ENCODE measurements at regions not wholly inside any gene's neighbourhood (a gene's known extent, or its start where the extent isn't known, plus 50 kb on each side); places are given as distances from the start of the nearest gene placed in this dataset.
"Not testable (repeated sequence)": the region's sequence is repeated elsewhere in the genome, so short reads cannot be mapped to it uniquely, and the experiment has no call there.

DNA sequence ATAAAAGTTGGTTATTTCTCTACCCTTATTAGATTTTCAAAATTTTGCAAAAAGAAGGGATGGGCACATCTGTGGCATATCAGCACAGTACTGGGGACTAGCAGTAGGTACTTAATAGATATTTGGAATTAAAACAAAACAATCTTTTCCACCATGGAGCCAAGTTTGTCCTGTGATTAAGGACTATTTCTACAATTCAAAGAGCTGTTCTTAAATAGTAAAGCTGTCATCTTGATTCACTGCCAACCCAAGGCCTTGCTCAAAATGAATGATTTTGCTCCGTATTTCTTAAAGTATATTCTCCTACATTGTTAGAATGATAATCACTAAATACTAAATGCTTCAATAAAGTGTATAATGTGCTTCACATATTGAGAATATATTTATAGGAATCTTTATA is 169.9 kb downstream of the S1PR1 start:
- Mint-ChIP-seq H3K9me3 (no peaks in the 10 kb centered on the region), H3K27me3 (no peaks in the 10 kb centered on the region), H3K36me3 (peaks cover 4% of the 10 kb centered on the region), H3K27ac (no peak overlapping the region), H3K4me1 (peaks cover 43 to 51% (median 47%) of the 10 kb centered on the region in 3 donors), H3K4me3 (no peak overlapping the region)

DNA sequence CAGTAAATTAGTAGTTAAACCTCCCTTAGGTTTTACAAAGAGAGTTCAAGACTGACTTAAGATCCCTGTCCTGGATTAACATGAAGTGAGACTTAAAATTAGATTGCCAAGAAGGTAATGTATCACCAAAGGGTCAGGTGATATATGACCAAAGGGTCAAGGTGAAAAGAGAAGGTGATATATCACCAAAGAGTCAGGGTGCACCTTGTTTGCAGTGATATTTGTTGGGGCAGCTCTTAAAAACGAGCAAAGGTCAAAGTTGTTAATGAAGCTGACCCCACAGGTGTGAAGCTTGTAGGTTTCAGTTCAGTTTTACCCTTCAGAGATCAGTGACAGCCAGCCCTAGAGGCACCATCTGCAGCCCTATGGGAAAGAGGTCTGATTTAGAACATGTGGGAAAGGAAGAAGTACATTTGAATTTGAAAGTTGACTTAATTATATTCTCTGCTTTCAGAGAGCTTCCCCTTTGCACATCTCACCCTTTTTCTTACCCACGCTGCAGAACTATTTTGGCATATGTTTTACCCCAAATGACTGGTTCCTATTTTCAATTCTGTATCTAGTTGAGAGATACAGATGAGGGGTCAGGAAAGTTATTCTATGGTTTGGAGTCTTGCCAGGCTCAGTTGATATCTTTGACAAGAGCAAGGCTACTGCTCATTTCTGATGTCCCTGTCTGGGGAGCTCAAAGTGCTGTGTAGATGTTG is 170.8 kb downstream of the S1PR1 start:
- Mint-ChIP-seq H3K4me3 (peak overlapping the region in 2 of 4 donors; percentile 63), H3K27ac (peak overlapping the region in 2 of 3 donors; percentile 18 to 65)

DNA sequence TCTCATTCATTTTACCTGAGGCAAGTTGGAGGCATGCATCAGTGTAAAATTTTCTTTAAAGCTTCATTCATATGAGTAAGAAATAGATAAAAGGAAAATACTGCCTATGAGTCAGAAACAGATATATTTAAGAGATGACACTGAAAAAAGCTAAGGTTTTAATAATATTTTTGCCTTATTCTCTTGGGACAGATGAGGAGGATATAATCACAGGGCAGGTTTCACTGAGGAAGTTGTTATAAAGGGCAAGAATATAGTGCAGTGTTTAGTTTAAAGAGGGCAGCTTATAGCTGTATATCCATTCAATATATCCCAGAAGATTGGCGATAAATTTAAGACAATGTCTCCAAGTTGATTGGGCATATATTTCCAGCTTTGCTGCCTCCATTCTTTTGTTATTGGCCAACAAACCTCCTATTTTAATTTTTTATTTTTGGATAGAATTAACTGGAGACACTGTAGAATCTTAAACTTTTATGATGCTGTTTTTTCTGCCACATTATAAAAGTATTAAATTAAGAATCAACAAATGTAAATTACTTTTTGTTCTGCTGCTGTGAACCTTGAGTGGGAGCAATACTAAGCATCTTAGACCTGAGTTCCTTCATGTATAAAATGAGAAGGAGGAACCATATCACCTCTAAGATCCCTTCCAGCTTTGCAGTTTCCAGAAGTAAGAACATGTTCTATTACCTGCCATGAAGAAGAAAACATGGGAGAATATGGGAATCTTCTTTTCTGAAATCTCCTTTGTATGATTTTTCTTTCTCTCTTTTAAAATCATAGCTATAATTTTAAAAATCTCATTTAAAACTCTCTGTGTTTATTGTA is 171.6 kb downstream of the S1PR1 start:
- H3K9me3 Mint-ChIP-seq: no peaks in the 10 kb centered on the region
- peak overlapping the region in 2 of 4 donors; percentile 63 for H3K4me3 Mint-ChIP-seq
- H3K27me3 Mint-ChIP-seq: no peaks in the 10 kb centered on the region
- H3K27ac Mint-ChIP-seq: peak overlapping the region in 2 of 3 donors; percentile 18 to 65
- H3K36me3 Mint-ChIP-seq: peaks cover 5% of the 10 kb centered on the region
- peaks cover 43 to 51% (median 48%) of the 10 kb centered on the region in 3 donors for H3K4me1 Mint-ChIP-seq

More for the DNA sequence above, 170.8 kb downstream of the S1PR1 start:
- Mint-ChIP-seq H3K9me3 (no peaks in the 10 kb centered on the region), H3K36me3 (peaks cover 5% of the 10 kb centered on the region), H3K4me1 (peaks cover 43 to 51% (median 48%) of the 10 kb centered on the region in 3 donors), H3K27me3 (no peaks in the 10 kb centered on the region)

DNA sequence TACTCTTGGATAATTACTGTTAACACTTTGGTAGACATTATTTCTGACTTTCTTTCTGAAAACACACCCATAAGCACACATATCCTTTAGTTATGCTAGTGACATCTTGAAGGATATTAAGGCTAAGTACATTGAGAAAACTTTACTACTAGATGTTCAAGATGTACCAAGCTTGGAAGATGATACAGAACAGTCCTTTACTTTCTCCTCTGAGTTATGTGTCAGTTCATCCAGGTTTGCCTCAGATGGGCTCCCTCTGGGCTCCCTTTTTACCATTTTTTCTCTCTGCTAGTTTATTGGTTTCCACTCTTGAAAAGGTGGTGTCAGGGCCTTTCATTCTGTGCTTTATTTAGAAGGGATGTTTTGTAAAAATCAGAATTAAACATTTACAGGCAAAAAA is 172.3 kb downstream of the S1PR1 start:
- Mint-ChIP-seq H3K36me3 (peaks cover 5% of the 10 kb centered on the region), H3K27ac (no peak overlapping the region), H3K9me3 (no peaks in the 10 kb centered on the region), H3K27me3 (no peaks in the 10 kb centered on the region), H3K4me3 (peak overlapping the region in 1 of 4 donors; percentile 4), H3K4me1 (peaks cover 43 to 52% (median 51%) of the 10 kb centered on the region in 3 donors)

DNA sequence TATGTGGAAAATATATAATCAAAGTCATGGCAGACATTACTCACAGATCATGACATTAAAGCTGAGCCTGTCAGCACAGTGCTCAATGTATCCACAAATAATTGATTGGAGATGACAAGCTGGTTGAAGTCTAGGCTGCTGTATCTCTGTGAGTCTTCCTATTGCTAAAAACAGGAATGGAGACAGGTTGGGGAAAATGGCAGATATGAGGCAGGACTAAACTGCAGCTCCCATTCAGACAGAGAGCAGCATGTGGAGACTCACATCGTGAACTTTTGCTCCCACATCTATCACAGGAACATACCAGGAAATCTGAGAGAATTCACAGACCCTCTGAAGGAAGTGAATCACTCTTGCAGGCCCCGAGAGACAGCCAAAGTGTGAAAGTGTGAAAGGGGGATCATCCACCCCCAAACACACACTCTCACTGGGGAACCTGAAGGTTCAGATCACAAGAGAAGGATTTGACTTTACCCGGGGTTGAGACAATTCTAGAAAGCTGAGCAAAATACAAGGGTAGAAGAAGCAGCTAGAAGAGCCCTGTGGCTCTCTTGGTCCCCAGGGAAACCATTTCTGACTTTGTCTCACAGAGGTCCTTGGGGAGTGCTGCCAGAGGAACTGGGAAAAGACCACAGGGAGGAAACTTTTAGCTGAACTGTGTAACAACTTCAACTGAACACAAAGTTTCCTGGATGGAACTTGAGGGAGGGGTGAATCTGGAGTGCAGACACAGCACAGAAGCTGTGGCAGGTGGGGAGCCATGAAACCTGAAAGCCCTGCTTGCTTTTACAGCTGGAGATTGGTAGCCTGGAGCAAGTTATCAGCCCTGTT is 173.4 kb downstream of the S1PR1 start:
- no peaks in the 10 kb centered on the region for H3K27me3 Mint-ChIP-seq
- peaks cover 4% of the 10 kb centered on the region for H3K36me3 Mint-ChIP-seq
- H3K9me3 Mint-ChIP-seq: no peaks in the 10 kb centered on the region
- peak overlapping the region in 2 of 4 donors; percentile 67 to 74 for H3K4me3 Mint-ChIP-seq
- H3K4me1 Mint-ChIP-seq: peaks cover 43 to 53% (median 51%) of the 10 kb centered on the region in 3 donors
- H3K27ac Mint-ChIP-seq: no peak overlapping the region

DNA sequence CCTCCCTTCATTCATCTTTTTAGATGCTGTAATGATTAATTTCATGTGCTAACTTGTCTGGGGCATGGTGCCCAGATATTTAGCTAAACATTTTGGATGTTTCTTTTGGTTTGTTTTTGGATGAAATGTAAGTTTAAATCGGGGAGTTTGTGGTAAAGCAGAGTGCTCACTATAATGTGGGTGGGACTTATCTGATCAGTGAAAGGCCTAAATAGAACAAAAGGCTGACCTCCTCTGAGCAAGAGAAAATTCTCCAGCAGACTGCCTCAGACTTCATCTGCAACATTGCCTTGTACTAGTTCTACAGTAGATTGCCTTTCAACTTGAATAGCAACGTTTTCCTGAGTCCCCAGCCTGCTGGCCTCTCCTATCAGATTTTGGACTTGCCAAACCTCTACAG is 183.6 kb downstream of the S1PR1 start:
- peaks cover 6 to 10% (median 8%) of the 10 kb centered on the region in 3 donors for H3K4me1 Mint-ChIP-seq
- peaks cover 0 to 5% (median 4%) of the 10 kb centered on the region in 3 donors for H3K9me3 Mint-ChIP-seq

DNA sequence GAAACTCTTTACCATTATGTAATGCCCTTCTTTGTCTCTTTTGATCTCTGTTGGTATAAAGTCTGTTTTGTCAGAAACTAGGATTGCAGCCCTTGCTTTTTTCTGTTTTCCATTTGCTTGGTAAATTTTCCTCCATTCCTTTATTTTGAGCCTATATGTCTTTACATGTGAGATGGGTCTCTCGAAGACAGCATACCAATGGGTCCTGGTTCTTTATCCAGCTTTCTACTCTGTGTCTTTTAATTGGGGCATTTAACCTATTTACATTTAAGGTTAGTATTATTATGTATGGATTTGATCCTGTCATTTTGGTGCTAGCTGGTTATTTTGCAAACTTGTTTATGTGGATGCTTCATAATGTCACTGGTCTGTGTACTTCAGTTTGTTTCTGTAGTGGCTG is 191.3 kb downstream of the S1PR1 start:
- not testable (repeated sequence) for H3K4me1 Mint-ChIP-seq, H3K9me3 Mint-ChIP-seq, H3K27me3 Mint-ChIP-seq, H3K4me3 Mint-ChIP-seq, H3K36me3 Mint-ChIP-seq
- peak overlapping the region in 1 of 3 donors; percentile 60 for H3K27ac Mint-ChIP-seq

More for the DNA sequence above, 183.6 kb downstream of the S1PR1 start:
- Mint-ChIP-seq H3K27me3 (no peaks in the 10 kb centered on the region), H3K27ac (peak overlapping the region in 1 of 3 donors; percentile 47), H3K36me3 (no peaks in the 10 kb centered on the region), H3K4me3 (no peak overlapping the region)

DNA sequence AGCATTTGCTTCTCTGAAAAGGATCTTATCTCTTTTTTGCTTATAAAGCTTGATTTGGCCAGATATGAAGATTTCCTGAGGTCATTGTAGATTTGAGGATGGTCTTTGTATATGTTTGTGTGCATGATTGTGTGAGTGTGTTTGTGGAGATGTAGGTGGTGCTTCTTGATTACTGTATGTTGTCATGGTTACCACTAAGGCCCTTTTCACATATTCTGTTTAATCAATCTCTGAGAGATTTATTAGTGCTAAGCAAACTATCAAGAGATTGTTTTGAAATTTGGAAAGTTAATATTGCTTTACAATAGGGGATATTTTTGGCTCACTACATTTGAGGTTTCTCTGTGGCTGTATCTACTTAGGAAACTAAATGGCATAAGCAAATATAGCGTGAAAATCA is 191.7 kb downstream of the S1PR1 start:
- peaks cover under 1 to 9% (median 3%) of the 10 kb centered on the region in 3 donors for H3K9me3 Mint-ChIP-seq
- H3K27ac Mint-ChIP-seq: no peak overlapping the region
- H3K27me3 Mint-ChIP-seq: no peaks in the 10 kb centered on the region
- peaks cover 5 to 10% (median 8%) of the 10 kb centered on the region in 3 donors for H3K4me1 Mint-ChIP-seq
- H3K36me3 Mint-ChIP-seq: peaks cover 2% of the 10 kb centered on the region
- no peak overlapping the region for H3K4me3 Mint-ChIP-seq

DNA sequence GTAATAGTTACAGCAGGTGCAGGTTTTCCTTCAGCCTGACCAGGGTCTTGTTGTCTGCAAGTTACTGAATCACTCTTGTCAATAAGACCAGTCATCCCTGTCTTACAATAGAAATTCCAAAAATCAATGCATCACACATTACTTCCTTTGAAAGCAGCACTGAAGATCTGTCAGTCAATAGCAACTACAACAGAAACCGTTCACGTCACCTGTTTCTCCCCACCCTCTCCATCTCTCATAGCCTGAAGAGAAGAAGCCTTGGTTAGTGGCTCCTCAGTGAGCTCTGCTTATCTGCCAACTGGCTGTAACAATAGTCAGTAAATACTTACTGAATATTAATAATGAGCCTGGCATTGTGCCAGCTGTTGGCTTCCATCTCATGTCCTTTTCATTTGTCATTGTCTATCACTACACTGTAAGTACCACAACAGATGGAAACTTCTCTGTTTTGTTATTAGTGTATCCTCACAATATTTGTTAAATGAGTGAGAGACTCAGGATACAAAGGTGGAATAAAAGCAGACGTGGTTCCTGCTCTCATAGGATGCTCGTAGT is 195.2 kb downstream of the S1PR1 start:
- Mint-ChIP-seq H3K4me1 (peaks cover 15 to 24% (median 15%) of the 10 kb centered on the region in 3 donors), H3K27ac (peak overlapping the region in 1 of 3 donors; percentile 49), H3K4me3 (no peak overlapping the region), H3K36me3 (peaks cover 2% of the 10 kb centered on the region), H3K27me3 (no peaks in the 10 kb centered on the region), H3K9me3 (peaks cover 0 to 6% (median 0%) of the 10 kb centered on the region in 3 donors)

DNA sequence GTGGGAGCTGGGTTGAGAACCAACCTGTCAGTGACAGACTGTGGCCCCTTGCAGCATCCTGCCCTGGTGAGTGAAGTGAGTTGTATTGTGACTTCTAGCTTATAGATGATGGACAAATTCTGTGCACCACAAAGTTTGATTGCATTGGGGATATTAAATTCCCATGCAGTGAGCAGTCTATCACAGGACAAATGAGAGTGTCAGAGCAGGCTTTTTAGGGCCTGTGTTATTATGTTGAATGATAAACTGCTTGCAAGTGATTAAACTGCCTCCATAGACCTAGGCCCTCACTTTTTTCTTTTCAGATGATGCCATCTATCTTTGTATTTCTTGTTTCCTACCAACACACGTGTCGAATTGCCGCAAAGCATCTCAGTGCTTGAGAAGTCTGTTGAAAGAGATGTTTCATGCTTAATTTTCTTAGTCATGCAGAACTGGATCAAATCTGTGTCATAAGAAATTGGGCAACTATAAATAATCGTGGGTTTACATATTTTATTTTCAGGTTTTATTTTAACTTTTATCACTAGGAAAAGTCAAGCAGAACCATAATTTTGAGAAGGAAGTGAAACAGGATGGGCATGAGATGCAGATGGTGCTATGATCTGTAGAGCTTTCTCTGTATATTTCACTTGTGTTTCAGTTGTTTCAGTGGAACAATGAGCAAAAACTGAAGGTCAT is 199.2 kb downstream of the S1PR1 start:
- Mint-ChIP-seq H3K27ac (peak overlapping the region in 2 of 3 donors; percentile 72 to 87), H3K9me3 (peaks cover 0 to 2% (median 0%) of the 10 kb centered on the region in 3 donors), H3K27me3 (no peaks in the 10 kb centered on the region), H3K4me1 (peaks cover 22 to 37% (median 26%) of the 10 kb centered on the region in 3 donors), H3K36me3 (no peaks in the 10 kb centered on the region), H3K4me3 (peak overlapping the region in 3 of 4 donors; percentile 49 to 87 (median 63))

DNA sequence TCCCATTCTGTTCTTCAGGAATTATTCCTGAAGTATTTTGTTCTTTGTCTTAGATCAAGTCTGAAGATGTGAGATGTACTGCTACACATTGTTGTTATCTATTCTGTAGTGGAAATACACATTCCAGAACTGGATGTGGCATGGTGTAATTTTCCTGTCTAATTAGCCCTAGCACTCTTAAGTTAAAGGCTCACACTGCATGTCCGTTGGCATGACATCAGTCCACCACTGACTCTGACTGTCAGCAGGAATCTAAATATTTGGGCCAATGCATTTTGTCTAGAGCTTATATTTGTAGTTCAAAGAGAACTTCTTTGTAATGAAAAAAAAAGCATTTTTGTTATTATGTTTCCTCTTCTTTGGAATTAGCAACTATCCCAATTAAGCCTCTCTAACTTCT is 201.0 kb downstream of the S1PR1 start:
- Mint-ChIP-seq H3K4me3 (peak overlapping the region in 1 of 4 donors; percentile 23), H3K4me1 (peaks cover 22 to 37% (median 26%) of the 10 kb centered on the region in 3 donors), H3K27me3 (no peaks in the 10 kb centered on the region), H3K36me3 (no peaks in the 10 kb centered on the region), H3K27ac (peak overlapping the region in 1 of 3 donors; percentile 71), H3K9me3 (peaks cover 0 to under 1% (median 0%) of the 10 kb centered on the region in 3 donors)

DNA sequence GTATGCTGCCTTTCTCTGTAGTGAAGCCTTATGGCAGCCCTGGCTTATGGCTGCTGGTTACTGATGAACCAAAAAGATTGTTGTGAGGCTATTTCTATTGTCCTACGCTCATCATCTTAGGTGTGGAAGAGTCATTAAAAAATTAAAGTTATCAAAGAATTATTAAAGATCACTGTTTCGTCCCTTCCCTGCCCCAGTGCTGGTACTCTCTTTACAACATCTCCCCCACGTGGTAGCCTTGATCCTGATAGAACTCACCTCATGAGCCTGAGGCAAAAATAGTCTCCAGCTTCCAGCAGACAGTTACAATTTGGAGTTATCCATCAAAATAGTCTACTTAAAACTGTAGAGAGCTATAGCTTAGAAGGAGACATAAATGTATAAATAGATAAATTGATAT is 201.5 kb downstream of the S1PR1 start:
- Mint-ChIP-seq H3K36me3 (no peaks in the 10 kb centered on the region), H3K9me3 (no peaks in the 10 kb centered on the region), H3K4me1 (peaks cover 22 to 34% (median 26%) of the 10 kb centered on the region in 3 donors), H3K27me3 (no peaks in the 10 kb centered on the region), H3K27ac (peak overlapping the region in 1 of 3 donors; percentile 3), H3K4me3 (peak overlapping the region in 1 of 4 donors; percentile 23)

DNA sequence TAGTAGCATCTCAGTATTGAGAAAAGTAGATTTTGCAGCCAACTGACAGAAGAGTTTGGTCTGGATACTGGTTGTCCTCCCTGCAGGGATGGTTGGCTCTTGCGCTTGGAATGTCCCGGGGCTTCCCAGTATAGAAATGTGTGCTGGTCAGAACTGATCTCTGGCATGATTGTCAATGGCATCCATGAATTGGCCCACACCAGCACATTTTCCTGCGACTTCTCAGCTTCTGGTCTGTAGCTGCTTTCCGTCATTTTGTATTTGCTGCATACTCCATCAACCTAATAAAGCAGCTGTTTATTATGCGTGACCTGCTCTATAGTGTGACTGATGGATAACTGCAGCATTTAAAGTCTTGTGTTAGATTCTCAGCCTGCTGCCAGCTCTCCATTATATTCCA is 203.7 kb downstream of the S1PR1 start:
- H3K36me3 Mint-ChIP-seq: no peaks in the 10 kb centered on the region
- H3K4me1 Mint-ChIP-seq: peaks cover 24 to 26% (median 25%) of the 10 kb centered on the region in 3 donors
- no peak overlapping the region for H3K27ac Mint-ChIP-seq
- no peaks in the 10 kb centered on the region for H3K27me3 Mint-ChIP-seq
- no peaks in the 10 kb centered on the region for H3K9me3 Mint-ChIP-seq
- no peak overlapping the region for H3K4me3 Mint-ChIP-seq

DNA sequence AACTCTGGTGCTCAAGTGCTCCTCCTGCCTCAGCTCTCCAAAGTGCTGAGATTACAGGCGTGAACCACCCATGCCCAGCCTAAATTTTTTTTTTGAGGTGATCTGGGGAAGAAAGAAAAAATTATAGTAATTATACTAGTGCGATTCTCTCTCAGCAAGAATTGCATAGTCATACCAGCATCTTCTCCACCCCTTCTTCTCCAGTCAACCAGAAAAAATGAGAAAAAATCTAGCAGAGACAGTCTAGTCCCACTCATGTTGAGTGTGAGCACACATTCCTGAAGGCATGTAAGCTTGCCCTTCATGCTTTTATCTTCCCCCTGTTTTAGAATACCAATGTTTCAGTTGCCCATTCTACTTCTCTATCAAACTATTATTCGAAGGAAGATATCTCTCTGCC is 207.6 kb downstream of the S1PR1 start:
- peaks cover 0 to 6% (median 0%) of the 10 kb centered on the region in 3 donors for H3K9me3 Mint-ChIP-seq
- no peak overlapping the region for H3K4me3 Mint-ChIP-seq
- peaks cover 0 to 2% (median 0%) of the 10 kb centered on the region in 3 donors for H3K4me1 Mint-ChIP-seq
- H3K27ac Mint-ChIP-seq: no peak overlapping the region
- H3K27me3 Mint-ChIP-seq: no peaks in the 10 kb centered on the region
- peaks cover 2% of the 10 kb centered on the region for H3K36me3 Mint-ChIP-seq
